ENCODE measurements at regions not wholly inside any gene's neighbourhood (a gene's known extent, or its start where the extent isn't known, plus 50 kb on each side); places are given as distances from the start of the nearest gene placed in this dataset.
A peak's percentile ranks its signal among the peaks of the same experiment; 100 is the strongest.
"Not testable (repeated sequence)": the region's sequence is repeated elsewhere in the genome, so short reads cannot be mapped to it uniquely, and the experiment has no call there.

DNA sequence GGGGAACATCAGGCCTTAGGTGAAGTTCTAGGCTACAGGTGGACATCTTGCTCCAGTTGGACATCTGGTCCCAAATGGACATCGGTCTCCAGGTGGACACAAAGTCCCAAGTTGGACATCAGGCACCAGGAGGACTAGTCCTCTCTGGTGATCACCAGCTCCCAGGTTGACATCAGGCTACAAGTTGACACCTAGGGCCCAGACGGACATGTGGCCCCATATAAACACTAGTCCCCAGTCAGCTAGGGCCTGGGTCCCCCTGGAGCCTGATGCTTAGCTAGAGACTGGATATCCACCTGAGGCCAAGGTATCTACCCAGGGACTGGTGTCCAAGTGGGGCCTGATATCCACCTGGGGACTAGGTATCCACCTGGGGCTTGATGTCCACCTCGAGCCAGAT lies 75.8 kb upstream of the ZNF337 start:
- DNase-seq = not testable (repeated sequence)

DNA sequence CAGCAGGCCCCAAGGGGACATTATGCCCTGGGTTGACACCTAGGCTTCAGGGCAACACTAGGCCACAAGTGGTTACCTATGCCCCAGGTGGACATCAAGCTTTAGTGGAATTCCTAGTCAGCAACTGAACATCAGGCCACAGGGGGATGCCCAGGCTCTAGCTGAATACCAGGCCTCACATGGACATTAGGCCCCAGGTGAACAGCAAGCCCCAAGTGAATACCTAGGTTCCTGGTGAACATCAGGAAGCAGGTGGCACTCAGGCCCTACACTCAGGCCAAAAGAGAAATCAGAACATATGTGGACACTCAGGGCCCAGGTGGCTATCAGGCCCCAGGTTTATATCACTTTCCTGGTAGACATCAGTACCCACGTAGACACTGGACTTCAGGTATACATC lies 75.2 kb upstream of the ZNF337 start:
- DNase-seq = not testable (repeated sequence)

DNA sequence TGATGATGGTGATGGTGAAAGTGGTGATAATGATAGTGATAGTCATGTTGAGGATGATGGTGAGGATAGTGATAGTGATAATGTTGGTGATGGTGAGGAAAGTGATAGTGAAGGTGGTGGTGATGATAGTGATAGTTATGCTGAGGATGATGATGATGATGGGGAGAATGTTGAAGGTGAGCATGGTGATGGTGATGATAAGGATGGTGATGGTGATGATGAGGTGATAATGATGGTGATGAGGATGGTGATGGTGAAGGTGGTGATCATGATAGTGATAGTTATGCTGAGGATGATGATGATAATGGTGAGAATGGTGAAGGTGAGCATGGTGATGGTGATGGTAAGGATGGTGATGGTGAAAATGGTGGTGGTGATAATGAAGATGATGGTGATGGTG lies 64.9 kb upstream of the ZNF337 start:
- no peak for DNase-seq

DNA sequence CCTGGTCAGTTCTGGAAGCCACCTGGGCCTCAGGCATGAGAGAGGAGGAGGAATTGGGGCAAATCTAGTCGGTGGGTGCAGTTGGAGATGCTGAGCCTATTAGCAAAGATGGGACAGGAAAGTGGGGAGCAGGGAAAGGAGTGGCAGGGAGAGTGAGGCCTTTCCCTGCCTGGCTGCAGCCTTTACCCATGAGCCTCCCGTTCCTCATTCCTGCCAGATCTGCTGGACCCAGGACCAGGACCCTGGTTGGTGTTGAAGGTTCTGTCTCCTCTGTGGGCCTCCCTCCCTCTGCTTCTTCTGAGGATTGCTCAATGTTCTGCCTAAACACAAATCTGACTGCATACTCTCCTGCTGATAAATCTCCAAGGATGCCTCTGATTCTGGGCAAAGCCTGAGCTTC lies 64.4 kb upstream of the ZNF337 start:
- not testable (repeated sequence) for DNase-seq

DNA sequence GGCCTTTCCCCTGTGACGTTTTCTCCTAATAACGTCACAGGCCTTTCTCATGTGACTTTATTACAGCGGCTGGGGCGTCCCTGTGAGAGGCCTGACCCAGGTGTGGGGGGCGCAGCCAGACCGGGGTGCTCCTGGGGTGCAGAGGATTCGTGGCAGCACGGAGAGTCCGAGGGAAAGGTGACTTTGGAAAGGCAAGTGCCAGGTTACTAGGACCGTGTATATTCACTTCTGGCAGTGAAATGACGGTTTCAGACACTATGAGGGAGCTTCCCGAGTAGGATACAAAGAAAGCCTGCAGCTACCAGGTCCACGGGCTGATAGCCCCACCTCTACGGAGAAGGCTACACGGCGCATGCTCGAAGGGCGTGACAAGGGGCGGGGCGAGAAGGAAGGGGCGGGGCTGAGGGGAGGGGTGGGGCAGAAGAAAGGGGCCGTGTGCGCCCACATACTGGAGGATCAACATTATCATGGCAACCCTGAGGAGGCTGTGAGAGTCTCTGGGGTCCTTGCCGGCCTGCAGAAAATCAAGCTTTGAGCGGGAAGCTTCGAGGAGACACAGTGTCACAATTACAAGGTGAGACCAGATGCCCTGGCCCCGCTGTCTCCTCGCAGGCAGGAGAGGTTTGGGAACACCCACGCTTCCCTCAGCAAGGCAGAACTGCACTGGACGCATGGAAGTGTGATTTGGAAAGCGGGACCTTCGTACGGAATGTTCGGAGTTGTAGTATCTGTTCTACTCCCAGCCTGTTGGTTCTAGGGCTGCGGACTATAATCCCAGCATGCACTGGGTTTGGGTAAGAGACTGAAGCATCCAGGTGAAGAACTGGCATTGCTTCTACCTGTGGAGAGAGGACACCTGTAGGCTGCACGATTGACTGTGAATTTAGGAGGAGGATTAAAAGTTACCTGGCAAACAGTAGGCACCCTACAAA lies 54.4 kb upstream of the ZNF337 start:
- peak; percentile 25 to 66 for DNase-seq

DNA sequence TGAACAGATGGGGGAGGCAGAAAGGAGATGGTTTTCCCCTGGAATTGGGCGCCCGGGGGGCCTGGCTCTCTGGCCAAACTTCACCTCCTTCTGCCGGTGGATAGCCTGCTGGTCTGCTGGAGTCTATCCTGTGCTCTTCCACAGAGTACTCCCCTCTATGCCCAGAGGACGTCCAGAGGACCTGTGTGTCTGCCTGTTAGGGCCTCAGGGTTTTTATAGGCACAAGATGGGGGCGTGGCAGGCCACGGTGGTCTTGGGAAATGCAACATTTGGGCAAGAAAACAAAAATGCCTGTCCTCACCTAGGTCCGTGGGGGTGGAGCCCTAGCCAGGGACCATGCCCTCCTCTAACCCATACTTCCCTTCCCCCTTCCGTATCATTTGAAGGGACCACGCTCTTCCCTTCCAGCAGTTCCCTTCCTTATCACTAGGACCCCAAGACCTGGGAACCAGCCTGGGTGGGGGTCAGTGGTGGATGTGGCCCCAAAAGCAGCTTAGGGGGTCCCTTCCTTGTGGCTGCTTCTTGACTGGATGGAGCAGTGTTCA lies 53.6 kb upstream of the ZNF337 start:
- DNase-seq = no peak

DNA sequence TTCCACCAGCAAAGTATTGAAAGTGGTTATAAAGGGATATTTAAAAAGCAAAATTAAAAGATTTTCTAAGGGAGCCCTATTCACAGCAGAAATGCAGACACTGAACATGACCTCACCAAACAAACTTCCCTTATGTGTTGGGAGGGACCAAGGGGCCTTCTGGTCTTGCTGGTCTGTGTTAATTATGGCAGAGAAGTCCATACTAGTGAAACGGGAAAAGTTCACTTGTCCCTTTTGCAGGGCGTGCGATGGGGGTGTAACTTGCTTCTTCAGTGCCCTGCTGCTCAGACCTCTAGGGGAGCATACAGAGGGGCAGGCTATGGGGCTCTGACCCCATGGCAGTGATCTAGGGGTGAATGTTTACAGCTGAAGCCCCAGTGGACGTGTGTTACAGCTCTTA lies 53.0 kb upstream of the ZNF337 start:
- no peak for DNase-seq
